ENCODE measurements at regions not wholly inside any gene's neighbourhood (a gene's known extent, or its start where the extent isn't known, plus 50 kb on each side); places are given as distances from the start of the nearest gene placed in this dataset.

DNA sequence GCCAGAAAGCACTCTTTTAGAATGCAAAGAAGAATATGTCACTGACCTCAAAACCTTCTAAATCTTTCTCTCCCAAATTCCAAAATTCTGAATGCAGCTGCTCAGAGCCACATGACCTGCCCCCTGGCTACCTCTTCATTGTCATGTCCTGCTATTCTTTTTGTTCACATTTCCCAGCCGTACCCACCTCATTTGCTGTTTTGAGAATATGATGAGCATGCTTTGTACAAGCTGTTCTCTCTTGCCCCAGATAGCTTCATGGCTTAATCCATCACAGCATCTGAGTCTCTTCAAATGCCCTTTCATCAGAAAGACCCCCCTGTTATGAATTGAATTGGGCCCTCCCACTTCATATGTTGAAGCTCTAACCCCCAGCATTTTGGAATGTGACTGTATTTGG lies 214.3 kb downstream of the KCNS3 start (continued):
- no peak for TF ChIP-seq EGR1 (IDR thresholded peaks at IDR 0.05; ENCODE audit: low read depth in 2 of 2)
- TF ChIP-seq, protein P1, sequence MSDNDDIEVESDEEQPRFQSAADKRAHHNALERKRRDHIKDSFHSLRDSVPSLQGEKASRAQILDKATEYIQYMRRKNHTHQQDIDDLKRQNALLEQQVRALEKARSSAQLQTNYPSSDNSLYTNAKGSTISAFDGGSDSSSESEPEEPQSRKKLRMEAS (IDR thresholded peaks at IDR 0.05): no peak

DNA sequence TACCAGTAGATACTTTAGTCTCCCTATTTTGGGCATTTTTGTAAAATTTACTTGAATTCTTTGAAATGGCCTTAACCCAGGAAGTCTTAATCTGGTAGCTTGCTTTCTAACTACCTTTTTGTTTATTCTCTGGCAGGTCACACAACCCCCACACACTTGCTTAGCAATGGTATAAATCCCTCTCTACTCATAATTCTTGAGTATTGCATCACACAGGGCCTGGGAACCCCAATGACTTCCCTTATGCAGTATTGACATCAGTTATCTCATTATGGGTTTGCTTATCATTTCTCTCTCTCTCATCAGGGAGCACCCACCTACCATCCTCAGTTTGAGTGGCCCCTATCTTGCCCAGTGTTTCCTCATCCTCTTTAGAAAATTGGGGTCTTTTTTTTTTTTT lies 207.1 kb downstream of the KCNS3 start:
- Histone ChIP-seq H3K36me3 (ENCODE audit: control insufficient read depth in 4 of 4, insufficient read depth in 3 of 4, low read depth in 1 of 4, low read length in 3 of 4) (no peaks in the 10 kb centered on the region), H3K27ac (ENCODE audit: low read depth in 1 of 2, low read length in 2 of 2) (no peak overlapping the region), H3K4me1 (ENCODE audit: control insufficient read depth in 4 of 4, insufficient read depth in 4 of 4, low read length in 3 of 4) (no peaks in the 10 kb centered on the region), H3K4me3 (ENCODE audit: low read depth in 1 of 3, low read length in 3 of 3) (no peak overlapping the region), H3K27me3 (ENCODE audit: control insufficient read depth in 4 of 4, insufficient read depth in 4 of 4, low read length in 3 of 4) (peaks cover 0 to 2% (median 0%) of the 10 kb centered on the region in 4 donors), H3K9me3 (ENCODE audit: control insufficient read depth in 4 of 4, low read length in 3 of 4) (no peaks in the 10 kb centered on the region), H3K9ac (ENCODE audit: low read depth in 1 of 2, low read length in 2 of 2) (no peak overlapping the region)
- DNase-seq (ENCODE audit: low spot score): no peak
- TF ChIP-seq FOXA2 (IDR thresholded peaks at IDR 0.05) (no peak), RAD21 (IDR thresholded peaks at IDR 0.05) (no peak), JUND (IDR thresholded peaks at IDR 0.05) (no peak), GABPA (IDR thresholded peaks at IDR 0.05 in 1 of 2, conservative IDR thresholded peaks at IDR 0.05 in 1 of 2) (no peak), RXRA (IDR thresholded peaks at IDR 0.05) (no peak), FOXA1 (IDR thresholded peaks at IDR 0.05) (no peak), HNF4G (IDR thresholded peaks at IDR 0.05) (no peak), EGR1 (IDR thresholded peaks at IDR 0.05; ENCODE audit: low read depth in 2 of 2) (no peak), SP1 (IDR thresholded peaks at IDR 0.05) (no peak), HNF4A (conservative IDR thresholded peaks at IDR 0.05) (no peak), TAF1 (conservative IDR thresholded peaks at IDR 0.05) (no peak), NR2F2 (IDR thresholded peaks at IDR 0.05) (no peak), YY1 (IDR thresholded peaks at IDR 0.05) (no peak)
- TF ChIP-seq, protein P1 (IDR thresholded peaks at IDR 0.05): no peak
- TF ChIP-seq, protein P2, sequence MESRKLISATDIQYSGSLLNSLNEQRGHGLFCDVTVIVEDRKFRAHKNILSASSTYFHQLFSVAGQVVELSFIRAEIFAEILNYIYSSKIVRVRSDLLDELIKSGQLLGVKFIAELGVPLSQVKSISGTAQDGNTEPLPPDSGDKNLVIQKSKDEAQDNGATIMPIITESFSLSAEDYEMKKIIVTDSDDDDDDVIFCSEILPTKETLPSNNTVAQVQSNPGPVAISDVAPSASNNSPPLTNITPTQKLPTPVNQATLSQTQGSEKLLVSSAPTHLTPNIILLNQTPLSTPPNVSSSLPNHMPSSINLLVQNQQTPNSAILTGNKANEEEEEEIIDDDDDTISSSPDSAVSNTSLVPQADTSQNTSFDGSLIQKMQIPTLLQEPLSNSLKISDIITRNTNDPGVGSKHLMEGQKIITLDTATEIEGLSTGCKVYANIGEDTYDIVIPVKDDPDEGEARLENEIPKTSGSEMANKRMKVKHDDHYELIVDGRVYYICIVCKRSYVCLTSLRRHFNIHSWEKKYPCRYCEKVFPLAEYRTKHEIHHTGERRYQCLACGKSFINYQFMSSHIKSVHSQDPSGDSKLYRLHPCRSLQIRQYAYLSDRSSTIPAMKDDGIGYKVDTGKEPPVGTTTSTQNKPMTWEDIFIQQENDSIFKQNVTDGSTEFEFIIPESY (IDR thresholded peaks at IDR 0.05): no peak
- TF ChIP-seq, protein P3, sequence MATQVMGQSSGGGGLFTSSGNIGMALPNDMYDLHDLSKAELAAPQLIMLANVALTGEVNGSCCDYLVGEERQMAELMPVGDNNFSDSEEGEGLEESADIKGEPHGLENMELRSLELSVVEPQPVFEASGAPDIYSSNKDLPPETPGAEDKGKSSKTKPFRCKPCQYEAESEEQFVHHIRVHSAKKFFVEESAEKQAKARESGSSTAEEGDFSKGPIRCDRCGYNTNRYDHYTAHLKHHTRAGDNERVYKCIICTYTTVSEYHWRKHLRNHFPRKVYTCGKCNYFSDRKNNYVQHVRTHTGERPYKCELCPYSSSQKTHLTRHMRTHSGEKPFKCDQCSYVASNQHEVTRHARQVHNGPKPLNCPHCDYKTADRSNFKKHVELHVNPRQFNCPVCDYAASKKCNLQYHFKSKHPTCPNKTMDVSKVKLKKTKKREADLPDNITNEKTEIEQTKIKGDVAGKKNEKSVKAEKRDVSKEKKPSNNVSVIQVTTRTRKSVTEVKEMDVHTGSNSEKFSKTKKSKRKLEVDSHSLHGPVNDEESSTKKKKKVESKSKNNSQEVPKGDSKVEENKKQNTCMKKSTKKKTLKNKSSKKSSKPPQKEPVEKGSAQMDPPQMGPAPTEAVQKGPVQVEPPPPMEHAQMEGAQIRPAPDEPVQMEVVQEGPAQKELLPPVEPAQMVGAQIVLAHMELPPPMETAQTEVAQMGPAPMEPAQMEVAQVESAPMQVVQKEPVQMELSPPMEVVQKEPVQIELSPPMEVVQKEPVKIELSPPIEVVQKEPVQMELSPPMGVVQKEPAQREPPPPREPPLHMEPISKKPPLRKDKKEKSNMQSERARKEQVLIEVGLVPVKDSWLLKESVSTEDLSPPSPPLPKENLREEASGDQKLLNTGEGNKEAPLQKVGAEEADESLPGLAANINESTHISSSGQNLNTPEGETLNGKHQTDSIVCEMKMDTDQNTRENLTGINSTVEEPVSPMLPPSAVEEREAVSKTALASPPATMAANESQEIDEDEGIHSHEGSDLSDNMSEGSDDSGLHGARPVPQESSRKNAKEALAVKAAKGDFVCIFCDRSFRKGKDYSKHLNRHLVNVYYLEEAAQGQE (IDR thresholded peaks at IDR 0.05): no peak
- TF ChIP-seq, protein P4, sequence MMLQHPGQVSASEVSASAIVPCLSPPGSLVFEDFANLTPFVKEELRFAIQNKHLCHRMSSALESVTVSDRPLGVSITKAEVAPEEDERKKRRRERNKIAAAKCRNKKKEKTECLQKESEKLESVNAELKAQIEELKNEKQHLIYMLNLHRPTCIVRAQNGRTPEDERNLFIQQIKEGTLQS (IDR thresholded peaks at IDR 0.05): no peak
- TF ChIP-seq, protein P5, sequence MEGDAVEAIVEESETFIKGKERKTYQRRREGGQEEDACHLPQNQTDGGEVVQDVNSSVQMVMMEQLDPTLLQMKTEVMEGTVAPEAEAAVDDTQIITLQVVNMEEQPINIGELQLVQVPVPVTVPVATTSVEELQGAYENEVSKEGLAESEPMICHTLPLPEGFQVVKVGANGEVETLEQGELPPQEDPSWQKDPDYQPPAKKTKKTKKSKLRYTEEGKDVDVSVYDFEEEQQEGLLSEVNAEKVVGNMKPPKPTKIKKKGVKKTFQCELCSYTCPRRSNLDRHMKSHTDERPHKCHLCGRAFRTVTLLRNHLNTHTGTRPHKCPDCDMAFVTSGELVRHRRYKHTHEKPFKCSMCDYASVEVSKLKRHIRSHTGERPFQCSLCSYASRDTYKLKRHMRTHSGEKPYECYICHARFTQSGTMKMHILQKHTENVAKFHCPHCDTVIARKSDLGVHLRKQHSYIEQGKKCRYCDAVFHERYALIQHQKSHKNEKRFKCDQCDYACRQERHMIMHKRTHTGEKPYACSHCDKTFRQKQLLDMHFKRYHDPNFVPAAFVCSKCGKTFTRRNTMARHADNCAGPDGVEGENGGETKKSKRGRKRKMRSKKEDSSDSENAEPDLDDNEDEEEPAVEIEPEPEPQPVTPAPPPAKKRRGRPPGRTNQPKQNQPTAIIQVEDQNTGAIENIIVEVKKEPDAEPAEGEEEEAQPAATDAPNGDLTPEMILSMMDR (IDR thresholded peaks at IDR 0.05; ENCODE audit: low read depth, low read length, missing input control): no peak

Measured in liver (tissue), 7 donors.